ENCODE measurements at regions not wholly inside any gene's neighbourhood (a gene's known extent, or its start where the extent isn't known, plus 50 kb on each side); places are given as distances from the start of the nearest gene placed in this dataset.

DNA sequence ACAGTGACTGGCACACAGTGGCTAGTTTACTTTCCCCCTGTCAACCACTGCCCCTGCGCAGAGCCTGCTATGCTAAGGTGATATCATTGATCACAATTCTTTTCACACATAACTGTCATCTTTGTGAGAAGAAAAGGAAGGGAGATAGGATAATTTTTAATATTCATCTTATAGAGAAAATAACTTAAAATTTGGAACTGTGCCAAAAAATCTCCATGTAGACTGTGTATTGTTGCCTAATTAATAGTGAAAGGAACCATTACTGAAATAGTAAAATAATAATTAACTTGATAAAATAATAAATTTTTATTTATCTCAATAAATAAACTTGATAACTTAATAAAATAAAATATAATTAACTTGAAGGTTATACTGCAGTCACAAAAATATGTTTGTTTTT, 1069.4 kb downstream of the C4orf33 start:
- DNase-seq (ENCODE audit: low read depth): no peak

DNA sequence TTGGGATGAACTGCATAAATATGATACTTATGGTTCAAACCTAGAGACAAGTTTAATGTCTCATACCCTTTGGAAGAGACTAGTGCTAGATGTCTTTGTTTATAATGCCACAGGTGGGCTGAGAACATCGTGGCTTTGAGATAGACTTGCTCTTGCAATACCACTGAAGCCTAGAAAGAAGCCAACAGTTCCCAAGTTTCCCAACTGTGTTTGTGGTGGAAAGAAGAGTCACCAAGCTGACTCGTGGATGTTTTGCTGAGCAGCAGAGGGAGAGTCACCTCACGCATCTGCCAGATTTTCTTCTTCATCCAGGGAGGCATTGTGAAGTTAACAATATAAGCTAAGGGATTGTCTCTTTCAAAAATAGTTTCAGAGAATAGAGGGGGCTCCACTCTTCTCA, 1076.2 kb downstream of the C4orf33 start:
- DNase-seq (ENCODE audit: low read depth): no peak

DNA sequence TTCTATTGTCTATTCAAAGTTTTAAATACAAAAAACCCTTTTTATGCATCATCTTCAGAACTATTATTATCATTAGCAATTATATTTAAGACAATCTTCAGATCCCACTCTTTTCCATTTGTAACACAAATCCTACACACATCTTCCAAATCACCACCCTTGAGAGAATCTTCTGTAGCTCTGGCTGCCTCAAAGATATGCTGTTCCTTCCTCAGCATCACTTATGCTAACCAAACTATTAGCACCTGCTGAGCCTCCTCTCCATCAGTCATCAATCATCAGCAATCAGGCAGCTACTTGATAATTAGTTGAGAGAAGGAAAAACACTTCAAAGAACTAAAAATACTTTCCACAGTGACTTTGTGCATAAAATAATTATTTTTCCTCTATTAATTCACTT, 1082.2 kb downstream of the C4orf33 start:
- no peak for DNase-seq (ENCODE audit: low read depth)

DNA sequence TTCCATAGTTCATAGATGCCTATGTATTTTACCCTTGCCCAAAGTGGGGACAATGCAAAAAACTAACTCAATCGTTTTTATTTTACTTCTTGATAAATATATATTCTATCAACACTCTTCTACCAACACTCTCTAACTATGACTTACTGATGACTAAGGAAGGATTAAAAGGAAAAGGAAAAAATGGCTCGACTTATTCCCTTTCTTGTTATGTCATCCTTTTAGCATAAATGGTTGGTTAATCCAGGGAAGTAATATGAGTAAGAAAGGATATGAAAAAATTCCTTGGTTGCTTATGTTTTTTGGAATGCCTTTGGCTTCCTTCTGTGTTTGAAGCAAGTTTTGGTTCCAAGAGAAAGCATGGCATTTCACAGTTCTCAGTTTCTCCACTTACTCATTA, 1087.1 kb downstream of the C4orf33 start:
- DNase-seq (ENCODE audit: low read depth): no peak

DNA sequence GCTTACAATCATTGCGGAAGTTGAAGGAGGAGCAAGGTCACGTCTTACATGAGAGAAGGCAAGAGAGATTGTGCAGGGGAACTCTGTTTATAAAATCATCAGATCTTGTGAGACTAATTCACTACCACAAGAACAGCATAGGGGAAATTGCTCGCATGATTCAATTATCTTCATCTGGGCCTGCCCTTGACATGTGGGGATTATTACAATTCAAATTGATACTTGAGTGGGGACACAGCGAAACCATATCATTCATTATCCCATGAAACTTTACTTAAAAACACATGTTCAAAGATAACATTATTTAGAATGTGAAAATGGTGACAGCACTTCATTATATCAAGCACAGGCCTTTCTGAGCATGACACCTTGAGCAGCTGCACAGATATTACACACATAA, 1087.8 kb downstream of the C4orf33 start:
- DNase-seq (ENCODE audit: low read depth): no peak

DNA sequence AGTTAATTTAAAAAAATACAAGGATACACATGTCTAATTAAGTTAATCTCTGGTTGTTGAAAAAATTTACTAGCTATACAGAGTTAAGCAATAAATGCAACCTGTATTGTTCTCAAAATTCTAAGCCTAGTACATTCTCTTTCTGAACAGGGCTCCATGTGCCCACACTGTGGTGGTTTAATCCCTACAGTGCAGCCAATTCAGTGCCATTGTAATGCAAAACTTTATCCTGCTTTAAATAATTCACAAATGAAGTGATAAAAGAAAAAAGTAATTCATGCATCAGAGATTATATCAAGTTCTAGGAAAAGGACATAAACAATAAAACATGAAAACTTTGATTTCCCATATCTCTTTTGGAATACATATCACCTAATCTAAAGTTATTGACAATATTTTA, 1089.2 kb downstream of the C4orf33 start:
- no peak for DNase-seq (ENCODE audit: low read depth)

DNA sequence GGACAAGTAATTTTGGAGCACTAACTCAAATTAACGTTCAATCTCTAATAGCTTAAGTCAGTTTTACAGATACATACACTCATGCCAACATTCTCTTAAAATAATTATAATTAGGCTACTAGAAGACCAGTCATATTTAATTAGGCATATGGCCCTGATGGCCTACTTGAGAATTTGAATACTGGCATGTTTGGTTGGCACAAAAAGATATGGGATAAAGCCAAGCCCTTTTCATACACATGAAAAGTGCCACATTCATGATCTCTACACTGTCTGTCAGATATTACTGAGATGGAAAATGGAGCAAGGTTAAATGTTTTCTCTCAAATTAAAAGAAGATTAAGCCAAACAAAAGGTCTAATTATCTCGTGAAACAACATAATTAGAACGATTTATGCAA, 1091.0 kb downstream of the C4orf33 start:
- no peak for DNase-seq (ENCODE audit: low read depth)

DNA sequence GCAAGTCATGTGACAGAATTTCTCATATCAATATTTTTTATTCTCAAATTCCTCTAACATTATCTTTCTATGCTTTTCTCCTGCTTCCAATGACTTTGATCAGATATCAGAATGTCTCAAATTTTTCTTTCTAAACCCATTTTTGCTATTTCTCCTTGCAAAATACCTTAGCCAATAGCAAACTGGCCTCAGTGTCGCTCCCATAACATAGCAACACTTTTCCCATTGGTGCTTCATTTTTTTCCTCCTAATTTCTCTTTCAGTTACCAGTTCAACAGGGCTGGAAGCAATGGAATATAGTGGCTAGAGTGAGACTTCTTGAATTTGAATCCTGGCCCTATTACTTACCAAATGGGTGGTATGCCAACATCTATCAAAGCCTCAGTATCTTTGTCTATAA, 1091.6 kb downstream of the C4orf33 start:
- DNase-seq (ENCODE audit: low read depth): no peak

DNA sequence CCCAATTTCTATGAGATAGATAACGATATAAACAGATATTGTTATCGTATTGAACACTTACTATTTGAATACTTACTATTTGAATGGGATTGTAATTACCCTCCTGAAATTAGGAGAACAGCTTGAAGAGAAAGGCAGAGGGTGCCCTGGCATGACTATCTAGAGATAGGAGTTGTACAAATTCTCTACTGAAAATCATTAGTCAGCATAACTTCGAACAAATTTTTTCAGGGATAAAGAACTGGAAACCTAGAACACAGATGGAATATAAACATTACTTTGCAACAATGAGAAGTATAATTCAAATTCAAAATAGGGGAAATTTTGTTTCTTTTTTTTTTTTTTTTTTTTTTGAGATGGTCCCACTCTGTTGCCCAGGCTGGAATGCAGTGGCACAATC, 1096.8 kb downstream of the C4orf33 start:
- no peak for DNase-seq (ENCODE audit: low read depth)

DNA sequence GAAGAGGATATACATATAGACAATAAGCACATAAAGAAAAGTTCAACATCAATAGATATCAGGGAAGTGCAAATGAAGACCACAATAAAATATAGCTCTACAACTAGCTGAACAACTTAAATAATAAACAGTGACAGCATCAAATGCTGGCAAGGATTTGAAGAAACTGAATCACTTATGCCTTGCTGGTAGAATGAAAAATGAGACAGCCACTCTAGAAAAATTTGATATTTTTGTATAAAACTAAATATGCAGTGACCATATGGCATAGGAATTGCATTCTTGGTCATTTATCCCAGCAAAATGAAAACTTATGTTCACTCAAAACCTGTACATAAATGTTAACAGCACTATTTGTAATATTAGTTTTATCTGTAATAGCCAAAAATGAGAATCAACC, 1102.0 kb downstream of the C4orf33 start:
- DNase-seq (ENCODE audit: low read depth): no peak

DNA sequence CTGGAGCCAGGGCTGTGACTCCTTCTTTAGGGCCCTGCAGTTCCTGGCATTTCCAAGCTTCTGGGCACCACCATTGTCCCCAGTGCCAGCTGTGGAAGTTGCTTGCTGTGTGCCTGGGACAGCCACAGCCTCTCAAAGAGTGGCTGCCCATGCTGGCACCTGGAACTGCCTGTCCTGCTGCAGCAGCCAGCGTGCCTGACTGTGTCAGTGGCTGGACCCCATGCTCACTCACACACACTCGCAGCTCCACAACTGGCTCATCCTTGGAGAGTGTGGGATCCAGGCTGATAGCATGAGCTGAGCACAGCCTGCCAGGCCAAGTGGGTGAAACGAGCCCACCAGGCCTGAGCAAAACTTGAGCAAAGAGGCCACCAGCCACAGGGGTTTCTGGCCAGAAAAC, 1107.6 kb downstream of the C4orf33 start:
- no peak for DNase-seq (ENCODE audit: low read depth)

DNA sequence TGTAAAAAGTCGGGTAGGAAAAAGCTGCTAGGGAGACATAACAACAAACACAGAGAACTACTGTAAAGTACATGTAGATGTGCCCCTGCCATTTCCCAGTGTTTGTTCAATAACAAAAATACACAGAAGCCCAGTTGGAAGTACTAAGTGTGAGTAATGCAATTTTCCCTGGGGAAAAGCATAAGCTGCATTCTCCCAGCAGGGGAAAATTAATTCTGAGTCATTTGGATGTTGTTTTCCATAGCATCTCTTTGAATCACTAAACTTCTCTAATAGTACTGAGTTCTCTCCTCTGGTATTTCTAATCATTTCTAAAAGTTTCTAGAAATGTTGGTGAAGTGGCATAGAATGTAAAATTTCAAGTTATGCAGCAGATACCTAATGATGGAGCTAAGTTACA, 1114.9 kb downstream of the C4orf33 start:
- DNase-seq (ENCODE audit: low read depth): no peak

DNA sequence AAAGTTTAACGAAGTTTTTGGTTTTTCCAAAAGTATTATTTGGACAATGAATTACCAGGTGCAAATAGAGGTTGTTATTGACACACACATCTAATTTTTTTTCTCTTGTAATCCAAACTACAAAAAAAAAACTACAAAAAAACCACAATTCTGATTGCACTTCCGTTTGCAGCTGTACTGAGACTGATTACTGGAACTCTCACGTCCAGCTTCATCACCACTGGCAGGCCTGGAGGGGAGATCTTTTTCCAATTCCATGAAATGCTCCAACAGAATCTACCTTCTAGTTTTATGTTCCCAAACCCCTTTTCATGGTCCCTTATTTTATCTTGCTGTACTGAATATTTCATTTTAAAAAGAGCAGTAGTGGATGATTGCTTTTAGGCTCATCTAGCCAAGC, 1118.3 kb downstream of the C4orf33 start:
- DNase-seq (ENCODE audit: low read depth): no peak

DNA sequence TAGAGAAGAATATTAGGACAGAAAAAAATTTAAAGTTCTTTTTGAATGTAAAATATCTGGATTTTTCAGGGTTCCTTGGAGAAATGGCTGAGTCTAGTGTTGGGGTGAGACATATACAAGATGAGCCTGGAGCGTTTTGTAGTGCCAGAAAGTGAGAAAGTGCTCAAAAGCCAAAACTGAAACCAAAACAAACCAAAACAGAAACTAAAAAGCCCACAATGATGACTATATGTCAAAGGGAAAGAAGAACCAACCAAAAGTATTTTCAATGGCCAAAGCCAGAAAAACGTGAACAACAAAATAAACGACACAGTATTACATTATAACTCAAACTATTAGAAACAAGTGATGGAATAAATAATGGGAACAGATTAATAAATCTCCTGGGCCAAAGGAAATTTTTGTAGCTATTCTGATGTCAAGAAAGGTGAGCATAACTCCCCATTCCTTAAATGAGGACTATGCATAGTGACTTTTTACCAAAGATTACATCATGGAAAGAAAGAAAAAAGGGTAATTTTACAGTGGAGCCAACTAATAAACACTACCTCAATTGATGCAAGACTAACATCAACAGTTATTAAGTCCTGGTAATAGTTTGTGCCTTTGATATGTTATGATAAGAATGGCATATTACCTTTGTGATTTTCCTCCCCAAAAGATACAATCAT, 1137.6 kb downstream of the C4orf33 start:
- no peak for DNase-seq (ENCODE audit: low read depth)

DNA sequence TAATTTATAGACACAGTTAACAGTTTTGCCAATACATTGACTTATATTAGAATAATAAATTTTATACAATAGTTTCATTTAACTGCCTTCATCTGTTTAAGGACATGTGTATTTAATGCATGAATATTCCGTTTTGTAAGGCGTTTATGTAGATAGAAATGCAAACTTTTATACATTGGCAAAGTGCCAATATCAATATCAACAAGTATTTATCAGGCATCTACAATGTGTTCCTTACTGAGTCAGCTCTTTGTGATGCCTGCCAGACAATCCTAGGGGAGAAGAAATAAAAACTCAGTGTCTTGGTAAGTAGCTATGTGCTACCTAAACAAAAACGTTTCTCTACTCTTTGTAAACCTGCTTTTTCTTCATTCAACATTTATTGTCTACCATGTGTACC, 1142.2 kb downstream of the C4orf33 start:
- no peak for DNase-seq (ENCODE audit: low read depth)

DNA sequence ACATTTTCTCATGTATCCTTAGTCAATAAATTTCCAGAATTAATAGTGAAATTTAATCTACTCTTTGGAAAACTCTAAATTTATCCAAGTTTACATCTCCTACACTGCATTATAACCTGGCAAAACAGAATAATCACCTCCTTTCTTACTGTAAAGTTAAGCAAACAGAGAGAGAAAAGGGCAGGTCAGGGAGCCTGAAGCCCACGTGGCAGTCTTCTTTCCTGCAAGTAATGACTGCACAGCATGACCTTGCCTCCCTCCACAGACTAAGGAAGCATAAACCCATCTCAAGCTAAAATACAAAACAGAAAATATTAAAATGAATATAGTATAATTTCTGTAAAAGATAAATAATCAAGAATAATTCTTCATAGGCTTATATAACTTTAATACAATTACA, 1153.0 kb downstream of the C4orf33 start:
- DNase-seq (ENCODE audit: low read depth): no peak

DNA sequence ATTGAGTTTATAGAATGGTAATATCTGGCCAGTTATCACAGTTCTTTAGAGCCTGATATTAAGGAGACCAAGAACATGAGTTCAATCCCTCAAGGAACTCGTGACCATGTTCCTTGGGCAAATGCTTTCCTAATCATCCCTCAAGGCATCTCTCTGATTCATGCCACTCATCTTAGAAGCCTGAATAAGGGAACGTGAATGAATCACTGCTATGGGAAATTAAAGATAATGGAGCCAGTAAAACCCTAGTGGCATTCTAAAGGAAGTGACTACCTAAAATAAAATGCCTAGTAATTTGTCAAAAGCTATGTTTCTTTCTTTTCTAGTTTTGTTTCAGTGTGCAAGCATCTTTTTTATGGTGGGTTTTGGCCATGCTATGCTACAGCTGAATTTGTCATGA, 1161.3 kb downstream of the C4orf33 start:
- no peak for DNase-seq (ENCODE audit: low read depth)

DNA sequence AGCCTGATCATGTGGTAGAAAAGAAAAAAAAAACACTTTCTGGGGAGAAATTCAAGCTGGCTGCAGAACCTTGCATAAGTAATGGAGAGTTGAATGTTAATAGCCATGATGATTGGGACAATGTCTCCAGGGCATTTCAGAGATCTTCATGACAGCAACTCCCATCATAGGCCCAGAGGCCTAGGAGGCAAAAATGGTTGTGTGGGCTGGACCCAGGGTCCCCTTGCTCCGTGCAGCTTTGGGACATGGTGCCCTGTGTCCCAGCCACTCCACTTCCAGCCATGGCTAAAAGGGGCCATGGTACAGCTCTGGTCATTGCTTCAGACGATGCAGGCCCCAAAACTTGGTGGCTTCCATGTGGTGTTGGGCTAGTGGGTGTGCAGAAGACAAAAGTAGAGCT, 1170.9 kb downstream of the C4orf33 start:
- DNase-seq (ENCODE audit: low read depth): no peak

DNA sequence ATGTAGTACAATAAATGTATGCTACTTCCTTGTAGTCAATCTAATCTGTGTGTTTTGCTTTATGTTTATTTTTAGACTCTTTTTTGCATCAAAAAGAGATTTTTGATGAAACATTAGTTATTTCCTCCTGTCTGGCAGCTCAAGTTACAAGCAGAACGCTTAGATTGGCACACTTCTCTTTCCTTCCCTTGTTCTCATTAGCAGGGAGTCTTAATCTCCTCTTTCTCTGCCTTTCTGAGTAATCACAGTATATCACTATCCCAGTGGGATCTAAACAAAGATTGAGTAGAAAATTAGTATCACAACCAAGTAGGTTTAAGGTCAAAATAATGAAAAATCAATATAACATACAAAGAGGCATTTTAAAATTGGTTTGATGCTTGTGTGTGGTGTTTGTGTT, 1192.6 kb downstream of the C4orf33 start:
- DNase-seq (ENCODE audit: low read depth): no peak

DNA sequence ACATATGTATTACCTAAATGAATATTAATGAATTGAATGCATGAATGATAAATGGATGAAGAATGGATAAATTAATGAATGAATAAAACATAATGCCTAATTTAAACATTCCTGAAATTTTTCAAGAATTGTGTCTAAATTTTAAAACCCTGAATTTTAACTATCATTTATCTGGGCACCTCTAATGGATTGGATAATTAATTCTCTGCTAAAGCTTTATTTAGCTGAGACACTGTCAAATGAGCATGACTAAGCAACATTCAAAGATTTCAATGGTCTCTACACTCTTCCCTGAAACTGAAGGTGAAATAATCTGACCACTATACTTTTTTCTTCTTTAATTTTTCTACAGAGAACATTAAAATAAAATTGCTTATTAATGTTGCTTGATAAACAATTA, 1197.7 kb downstream of the C4orf33 start:
- DNase-seq (ENCODE audit: low read depth): no peak

DNA sequence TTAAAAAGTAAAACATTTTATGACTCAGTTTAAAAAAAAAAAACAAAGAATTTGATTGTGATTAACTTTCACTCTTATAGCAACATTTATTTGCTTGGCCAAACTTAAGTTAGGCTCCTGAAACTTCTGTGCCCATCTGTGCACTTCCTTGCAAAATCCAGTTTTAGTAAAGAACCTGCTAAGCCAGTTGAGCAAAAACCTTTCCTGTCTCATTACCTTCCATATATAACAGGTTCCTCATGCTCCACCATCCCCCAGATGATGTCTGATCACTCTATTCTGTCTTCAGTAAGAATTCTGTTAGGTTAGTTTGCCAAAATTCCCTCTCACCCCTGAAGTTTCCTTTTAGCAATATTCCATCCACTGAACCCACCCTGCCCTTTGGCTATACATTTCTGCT, 1200.5 kb downstream of the C4orf33 start:
- no peak for DNase-seq (ENCODE audit: low read depth)

DNA sequence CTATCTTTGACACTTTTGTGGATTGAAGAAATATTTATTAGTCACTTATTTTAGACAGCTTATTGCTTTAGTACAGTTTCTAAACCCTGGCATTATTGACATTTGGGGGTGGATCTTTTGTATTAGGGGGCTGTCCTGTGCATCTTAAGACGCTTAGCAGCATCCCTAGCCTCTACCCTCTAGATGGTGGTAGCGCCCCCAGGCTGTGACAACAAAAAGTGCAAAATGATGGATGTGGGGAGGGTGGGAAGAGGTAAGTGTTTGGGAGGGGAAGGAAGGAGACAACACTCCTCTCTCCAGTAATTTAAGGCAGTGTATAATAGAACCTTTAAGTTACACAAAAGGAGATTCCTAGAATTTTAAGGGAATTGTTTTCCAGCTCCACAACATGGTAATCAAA, 1210.6 kb downstream of the C4orf33 start:
- no peak for DNase-seq (ENCODE audit: low read depth)

DNA sequence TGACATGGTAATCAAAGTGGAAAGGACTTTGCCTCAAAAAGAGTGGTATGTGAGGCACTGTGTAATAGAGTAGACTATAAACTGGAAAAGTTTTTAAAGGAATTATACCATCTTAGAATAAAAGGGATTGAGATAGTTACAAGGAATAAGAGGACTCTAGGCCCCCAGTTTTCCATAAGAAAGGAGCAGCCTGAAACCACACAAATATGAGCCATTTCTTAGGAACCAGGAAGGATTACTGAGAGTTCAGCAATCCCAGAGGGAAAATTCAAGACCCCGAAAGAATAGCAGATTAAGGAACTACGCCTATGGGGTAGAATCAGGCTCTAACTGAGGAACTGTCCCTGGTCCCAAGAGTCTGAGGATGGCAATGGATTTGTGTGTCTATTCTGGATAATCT, 1213.3 kb downstream of the C4orf33 start:
- DNase-seq (ENCODE audit: low read depth): no peak

DNA sequence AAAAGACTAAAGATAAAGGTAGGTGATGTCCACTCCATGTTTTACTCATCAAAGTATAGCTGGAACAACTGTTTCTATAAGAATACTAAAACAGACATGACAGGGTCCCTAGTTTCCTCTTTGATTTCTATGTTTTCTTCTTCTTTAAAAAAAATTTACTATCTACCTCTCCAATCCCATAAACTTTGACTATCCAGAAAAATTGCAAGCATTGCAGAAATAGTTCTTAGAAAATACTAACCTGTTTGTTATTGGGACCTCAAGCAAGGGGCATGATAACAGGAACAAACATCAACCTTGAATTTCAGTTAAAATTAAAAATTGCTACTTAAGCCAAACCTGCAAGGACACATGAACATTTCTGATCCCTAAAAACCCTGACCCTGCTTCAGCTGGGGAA, 1226.5 kb downstream of the C4orf33 start:
- no peak for DNase-seq (ENCODE audit: low read depth)

DNA sequence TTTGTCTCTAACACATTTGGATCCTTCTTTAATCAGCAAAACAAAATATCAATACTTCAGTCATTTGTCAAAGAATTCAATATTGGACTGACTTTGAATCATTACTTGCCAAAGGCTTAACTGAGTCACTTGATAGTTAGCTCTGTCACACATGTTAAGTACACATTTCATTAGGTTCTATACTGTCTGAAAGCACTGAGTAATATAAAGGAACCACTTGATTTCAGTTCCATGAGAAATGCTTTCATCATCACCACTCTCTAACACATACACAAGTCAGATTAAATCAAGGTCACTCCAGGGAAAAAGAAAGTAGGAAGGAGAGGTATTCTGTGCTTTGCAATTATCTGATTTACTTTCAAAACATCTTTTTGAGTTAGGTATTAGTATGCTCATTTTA, 1233.1 kb downstream of the C4orf33 start:
- DNase-seq (ENCODE audit: low read depth): no peak

All from activated T-helper 1 cell treated with Interleukin-2 at 50 U/mL for 16 hours (primary cell).